GM13976 (cell line): ENCODE measurements at regions not wholly inside any gene's neighbourhood (a gene's known extent, or its start where the extent isn't known, plus 50 kb on each side); places are given as distances from the start of the nearest gene placed in this dataset.
A peak's percentile ranks its signal among the peaks of the same experiment; 100 is the strongest.

ENCODE experiments used
- DNase-seq: peaks from one replicate; pipeline ENCODE4 v3.0.0; 2012; ENCODE audit warnings: low spot score
- CTCF ChIP-seq: IDR thresholded peaks from 2 replicates; pipeline ENCODE4 v1.5.1; 2012; ENCODE audit warnings: borderline replicate concordance, mild to moderate bottlenecking; ENCODE audit not compliant: insufficient read depth; ENCODE audit errors: extremely low read depth, missing control alignments, control extremely low read depth
- in situ Hi-C: fragments of 300-500 bp; cut with MboI; formaldehyde crosslinking; loops from one replicate; pipeline ENCODE4 v1.12.0; 2022; ENCODE audit warnings: low sequenced_read_pairs, mixed read lengths, inconsistent platforms; ENCODE audit not compliant: unreplicated experiment

- no peak for TF ChIP-seq CTCF
- peak; percentile 20 for DNase-seq
- in situ Hi-C loops = no loop called here
Observed at GRCh38 chr1:117275055-117275454, 64.3 kb upstream of the VTCN1 start.

GRCh38 chr1:117271959-117272358 is 61.2 kb upstream of the VTCN1 start:
- no peak for DNase-seq
- in situ Hi-C loops = no loop called here
- no peak for TF ChIP-seq CTCF

- TF ChIP-seq CTCF = no peak
- no peak for DNase-seq
- in situ Hi-C loops = no loop called here
Observed at GRCh38 chr1:117271129-117271528, 60.4 kb upstream of the VTCN1 start.

- in situ Hi-C loops = no loop called here
- TF ChIP-seq CTCF = no peak
- no peak for DNase-seq
Observed at GRCh38 chr1:117270679-117271078, 60.0 kb upstream of the VTCN1 start.

- no peak for DNase-seq
- TF ChIP-seq CTCF = no peak
- in situ Hi-C loops = no loop called here
Observed at GRCh38 chr1:117268535-117269455, 58.1 kb upstream of the VTCN1 start.

- DNase-seq = no peak
- in situ Hi-C loops = no loop called here
- TF ChIP-seq CTCF = no peak
Observed at GRCh38 chr1:117267232-117267774, 56.6 kb upstream of the VTCN1 start.
